ENCODE measurements at regions not wholly inside any gene's neighbourhood (a gene's known extent, or its start where the extent isn't known, plus 50 kb on each side); places are given as distances from the start of the nearest gene placed in this dataset.
"Not testable (repeated sequence)": the region's sequence is repeated elsewhere in the genome, so short reads cannot be mapped to it uniquely, and the experiment has no call there.

DNA sequence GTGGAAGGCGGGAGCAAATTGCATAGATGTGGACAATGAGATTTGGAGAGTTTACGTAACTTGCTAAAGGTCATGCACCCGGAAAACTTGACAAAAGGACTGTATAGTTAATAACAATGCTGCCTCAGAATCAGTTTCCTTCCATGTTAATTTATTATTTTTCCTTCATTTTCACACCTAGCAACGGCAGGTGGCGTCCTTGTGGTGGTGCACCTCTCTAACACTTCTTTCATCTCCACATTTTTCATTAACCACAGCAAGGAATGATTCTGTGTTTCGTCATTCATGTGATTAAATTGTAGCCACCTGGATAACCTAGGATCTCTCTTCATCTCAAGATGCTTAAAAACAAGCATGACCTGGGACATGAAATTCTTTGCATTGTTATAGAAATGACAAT lies 2133.0 kb downstream of the NCAM2 start:
- Mint-ChIP-seq H3K4me3 (no peak overlapping the region), H3K36me3 (ENCODE audit: low read depth) (no peaks in the 10 kb centered on the region; the same call in 1 of the 2 replicates), H3K27me3 (ENCODE audit: insufficient read depth) (0 out of 2 replicates have a peak, but pooled peaks cover 2% of the 10 kb centered on the region), H3K27ac (no peak overlapping the region), H3K4me1 (ENCODE audit: low read depth) (no peaks in the 10 kb centered on the region), H3K9me3 (peaks cover 60% of the 10 kb centered on the region)
- DNase-seq = no peak
- TF ChIP-seq CTCF (IDR thresholded peaks at IDR 0.05) = no peak

- TF ChIP-seq CTCF (IDR thresholded peaks at IDR 0.05) = no peak
- Mint-ChIP-seq H3K9me3 (peaks cover 36% of the 10 kb centered on the region), H3K27ac (no peak overlapping the region)
Measured at GRCh38 chr21:23138797-23139196, 2140.6 kb downstream of the NCAM2 start.

DNA sequence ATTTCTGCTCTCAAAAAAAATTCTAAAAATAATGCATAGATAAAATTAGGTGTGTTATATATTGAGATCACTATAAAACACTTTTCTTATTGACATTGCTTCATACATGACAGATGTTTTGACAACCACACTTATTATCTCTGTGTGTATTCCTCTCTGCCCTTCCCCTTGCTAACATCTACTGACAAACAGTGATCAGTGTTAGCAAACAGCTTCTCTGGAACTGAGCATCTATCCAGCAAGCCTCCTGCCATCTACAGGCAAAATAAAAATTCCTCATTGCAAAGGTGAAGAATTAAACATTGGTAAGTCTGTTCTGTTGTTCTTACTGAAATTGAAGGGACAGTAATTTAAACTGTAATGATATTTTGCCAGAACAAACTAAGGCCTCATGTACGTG lies 2153.9 kb downstream of the NCAM2 start:
- no peak for TF ChIP-seq CTCF (IDR thresholded peaks at IDR 0.05)
- no peak overlapping the region for H3K4me3 Mint-ChIP-seq
- H3K4me1 Mint-ChIP-seq (ENCODE audit: low read depth) = no peaks in the 10 kb centered on the region
- no peak for DNase-seq
- no peaks in the 10 kb centered on the region for H3K27me3 Mint-ChIP-seq (ENCODE audit: insufficient read depth)
- H3K9me3 Mint-ChIP-seq = peaks cover 28% of the 10 kb centered on the region
- H3K27ac Mint-ChIP-seq = no peak overlapping the region
- no peaks in the 10 kb centered on the region for H3K36me3 Mint-ChIP-seq (ENCODE audit: low read depth)

More at GRCh38 chr21:23138797-23139196, 2140.6 kb downstream of the NCAM2 start:
- Mint-ChIP-seq H3K27me3 (ENCODE audit: insufficient read depth) (no peaks in the 10 kb centered on the region), H3K4me1 (ENCODE audit: low read depth) (no peaks in the 10 kb centered on the region), H3K4me3 (no peak overlapping the region), H3K36me3 (ENCODE audit: low read depth) (no peaks in the 10 kb centered on the region)
- no peak for DNase-seq

GRCh38 chr21:23153842-23154241 lies 2155.6 kb downstream of the NCAM2 start:
- H3K4me3 Mint-ChIP-seq; H3K4me1 Mint-ChIP-seq (ENCODE audit: low read depth); H3K27ac Mint-ChIP-seq; H3K36me3 Mint-ChIP-seq (ENCODE audit: low read depth); DNase-seq; H3K27me3 Mint-ChIP-seq (ENCODE audit: insufficient read depth): not testable (repeated sequence)
- H3K9me3 Mint-ChIP-seq = peaks cover 32% of the 10 kb centered on the region

DNA sequence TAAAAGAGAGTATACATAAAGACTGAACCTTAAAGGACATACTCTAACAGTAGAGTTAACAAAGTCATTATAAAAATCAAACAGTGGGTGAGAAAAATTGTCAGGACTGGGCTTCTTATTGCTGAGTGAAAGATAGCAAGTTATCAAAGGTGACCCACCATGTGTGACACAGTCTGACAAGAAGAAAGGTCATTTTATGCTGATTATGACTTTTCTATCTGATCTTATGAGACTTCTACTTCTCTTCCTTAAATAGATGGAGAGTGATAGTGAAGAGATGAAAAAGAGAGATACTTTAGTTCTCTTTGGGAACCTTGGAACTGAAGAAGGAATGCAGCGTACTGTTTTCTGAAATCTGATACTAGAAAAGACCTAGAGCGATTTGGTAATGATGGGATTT lies 2157.1 kb downstream of the NCAM2 start:
- Mint-ChIP-seq H3K9me3 (peaks cover 33% of the 10 kb centered on the region), H3K4me1 (ENCODE audit: low read depth) (no peaks in the 10 kb centered on the region), H3K4me3 (no peak overlapping the region), H3K27ac (no peak overlapping the region), H3K27me3 (ENCODE audit: insufficient read depth) (no peaks in the 10 kb centered on the region), H3K36me3 (ENCODE audit: low read depth) (no peaks in the 10 kb centered on the region)
- no peak for DNase-seq
- no peak for TF ChIP-seq CTCF (IDR thresholded peaks at IDR 0.05)

- Mint-ChIP-seq H3K4me1 (ENCODE audit: low read depth) (no peaks in the 10 kb centered on the region), H3K27me3 (ENCODE audit: insufficient read depth) (no peaks in the 10 kb centered on the region), H3K4me3 (no peak overlapping the region), H3K36me3 (ENCODE audit: low read depth) (no peaks in the 10 kb centered on the region), H3K27ac (no peak overlapping the region), H3K9me3 (peaks cover 25% of the 10 kb centered on the region)
- no peak for DNase-seq
- TF ChIP-seq CTCF (IDR thresholded peaks at IDR 0.05) = no peak
Measured at GRCh38 chr21:23160914-23161313, 2162.7 kb downstream of the NCAM2 start.
